Astrocyte of the cerebellum (primary cell): ENCODE measurements at regions not wholly inside any gene's neighbourhood (a gene's known extent, or its start where the extent isn't known, plus 50 kb on each side); places are given as distances from the start of the nearest gene placed in this dataset.
"Not testable (repeated sequence)": the region's sequence is repeated elsewhere in the genome, so short reads cannot be mapped to it uniquely, and the experiment has no call there.

Source experiments
- DNase-seq: peaks from one replicate; pipeline ENCODE4 v3.0.0-alpha.2; 2011; ENCODE audit warnings: low read depth
- H3K4me3 ChIP-seq: 2 replicates; pipeline ENCODE4 v1.5.1; 2011; ENCODE audit warnings: mild to moderate bottlenecking, low read depth, low read length, moderate library complexity
- in situ Hi-C: cut with HindIII; loops from 2 replicates; pipeline ENCODE4 v1.10.0; 2017; ENCODE audit warnings: low sequenced_read_pairs
- TF ChIP-seq, protein P1 (sequence below): IDR thresholded peaks from 2 replicates; pipeline ENCODE4 v1.5.1; 2012; ENCODE audit warnings: low read length, low read depth, moderate library complexity, mild to moderate bottlenecking; ENCODE audit errors: missing control alignments

DNA sequence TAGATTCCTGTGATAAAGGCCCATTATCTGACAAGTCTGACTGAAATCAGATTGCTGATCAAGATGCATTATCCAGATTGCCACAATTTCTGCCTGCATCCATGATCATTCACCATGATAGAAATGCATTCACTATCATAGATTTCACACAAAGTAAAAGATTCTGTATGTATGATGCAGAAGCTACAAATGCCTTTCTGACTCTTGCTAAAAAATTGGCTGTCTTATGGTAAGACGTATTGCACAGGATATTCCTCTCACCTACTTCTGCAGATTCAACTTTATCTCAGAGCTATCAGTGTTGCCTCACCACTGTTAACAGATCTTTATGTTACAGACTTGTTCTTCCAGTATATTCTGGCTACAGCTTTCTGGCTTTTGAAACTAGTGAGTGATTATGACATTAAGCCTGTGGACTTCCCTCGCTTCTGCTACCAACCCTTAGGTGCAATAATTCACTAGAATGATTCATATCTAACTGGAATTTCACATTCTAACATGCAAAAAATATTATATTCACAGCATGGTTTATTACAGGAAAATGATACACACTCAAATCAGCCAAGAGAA is 955.3 kb downstream of the EPHA3 start:
- DNase-seq: no peak
- no peak overlapping the region for H3K4me3 ChIP-seq
- in situ Hi-C loops: no loop called here
- TF ChIP-seq, protein P1, sequence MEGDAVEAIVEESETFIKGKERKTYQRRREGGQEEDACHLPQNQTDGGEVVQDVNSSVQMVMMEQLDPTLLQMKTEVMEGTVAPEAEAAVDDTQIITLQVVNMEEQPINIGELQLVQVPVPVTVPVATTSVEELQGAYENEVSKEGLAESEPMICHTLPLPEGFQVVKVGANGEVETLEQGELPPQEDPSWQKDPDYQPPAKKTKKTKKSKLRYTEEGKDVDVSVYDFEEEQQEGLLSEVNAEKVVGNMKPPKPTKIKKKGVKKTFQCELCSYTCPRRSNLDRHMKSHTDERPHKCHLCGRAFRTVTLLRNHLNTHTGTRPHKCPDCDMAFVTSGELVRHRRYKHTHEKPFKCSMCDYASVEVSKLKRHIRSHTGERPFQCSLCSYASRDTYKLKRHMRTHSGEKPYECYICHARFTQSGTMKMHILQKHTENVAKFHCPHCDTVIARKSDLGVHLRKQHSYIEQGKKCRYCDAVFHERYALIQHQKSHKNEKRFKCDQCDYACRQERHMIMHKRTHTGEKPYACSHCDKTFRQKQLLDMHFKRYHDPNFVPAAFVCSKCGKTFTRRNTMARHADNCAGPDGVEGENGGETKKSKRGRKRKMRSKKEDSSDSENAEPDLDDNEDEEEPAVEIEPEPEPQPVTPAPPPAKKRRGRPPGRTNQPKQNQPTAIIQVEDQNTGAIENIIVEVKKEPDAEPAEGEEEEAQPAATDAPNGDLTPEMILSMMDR: no peak

GRCh38 chr3:90068783-90069182 is 961.4 kb downstream of the EPHA3 start:
- DNase-seq: no peak
- TF ChIP-seq, protein P1: no peak
- in situ Hi-C loops: no loop called here
- no peak overlapping the region for H3K4me3 ChIP-seq

- TF ChIP-seq, protein P1: no peak
- H3K4me3 ChIP-seq: no peak overlapping the region
- in situ Hi-C loops: no loop called here
- DNase-seq: peak; percentile 12
These were observed 962.3 kb downstream of the EPHA3 start for GRCh38 chr3:90069748-90070147.

DNA sequence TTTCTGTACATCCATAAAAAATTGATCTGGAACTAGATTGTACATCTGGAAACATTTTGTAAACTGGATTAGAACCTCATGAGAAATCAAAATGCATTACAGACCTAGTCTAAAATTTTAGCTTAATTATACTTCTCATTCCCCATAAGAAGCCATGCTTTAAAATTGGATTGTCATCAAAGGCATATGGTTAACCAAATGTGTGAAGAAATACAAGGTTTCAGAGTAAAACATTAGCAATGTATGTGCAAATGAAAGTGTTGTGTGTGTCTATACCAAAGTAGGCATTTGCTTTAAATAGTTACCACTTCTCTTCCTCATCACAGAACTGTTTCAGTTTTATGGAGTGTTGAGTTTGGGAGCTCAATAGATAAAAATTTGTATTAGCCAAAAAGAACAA is 968.7 kb downstream of the EPHA3 start:
- TF ChIP-seq, protein P1: no peak
- in situ Hi-C loops: no loop called here
- H3K4me3 ChIP-seq: no peak overlapping the region
- no peak for DNase-seq

DNA sequence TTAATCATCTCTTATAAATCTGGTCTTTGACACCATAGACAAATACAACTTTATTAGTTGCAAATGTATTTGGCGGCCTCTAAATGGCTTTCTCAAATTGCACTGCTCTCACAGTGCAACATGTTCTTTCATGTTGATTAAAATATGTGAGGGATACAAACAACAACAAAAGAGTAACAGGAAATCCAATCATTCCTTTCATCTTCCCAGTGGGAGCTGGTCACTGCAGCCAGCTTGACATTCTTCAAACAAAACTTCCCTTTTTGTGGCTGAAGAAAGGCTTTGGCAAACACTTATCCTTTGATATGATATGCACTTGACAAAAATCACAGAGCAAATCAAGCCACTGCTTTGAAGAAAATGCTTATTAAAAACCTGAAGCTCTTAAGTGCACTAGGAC is 973.6 kb downstream of the EPHA3 start:
- no peak overlapping the region for H3K4me3 ChIP-seq
- DNase-seq: no peak
- in situ Hi-C loops: no loop called here
- TF ChIP-seq, protein P1: no peak

DNA sequence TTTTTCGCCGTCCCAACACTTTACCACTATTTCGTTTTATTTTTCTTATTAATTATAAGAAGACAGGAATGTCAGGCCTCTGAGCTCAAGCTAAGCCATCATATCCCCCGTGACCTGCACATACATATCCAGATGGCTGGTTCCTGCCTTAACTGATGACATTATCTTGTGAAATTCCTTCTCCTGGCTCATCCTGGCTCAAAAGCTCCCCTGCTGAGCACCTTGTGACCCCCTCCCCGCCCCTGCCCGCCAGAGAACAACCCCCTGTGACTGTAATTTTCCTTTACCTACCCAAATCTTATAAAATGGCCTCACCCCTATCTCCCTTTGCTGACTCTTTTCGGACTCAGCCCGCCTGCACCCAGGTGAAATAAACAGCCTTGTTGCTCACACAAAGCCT is 978.9 kb downstream of the EPHA3 start:
- H3K4me3 ChIP-seq, in situ Hi-C loops, DNase-seq: not testable (repeated sequence)

- in situ Hi-C loops: no loop called here
- no peak for DNase-seq
- TF ChIP-seq, protein P1: no peak
- no peak overlapping the region for H3K4me3 ChIP-seq
These were observed 980.3 kb downstream of the EPHA3 start for GRCh38 chr3:90087703-90088102.
